Retina (tissue), 1 donor: ENCODE measurements at regions not wholly inside any gene's neighbourhood (a gene's known extent, or its start where the extent isn't known, plus 50 kb on each side); places are given as distances from the start of the nearest gene placed in this dataset.

ENCODE experiments used
- DNase-seq: peaks from one replicate; pipeline ENCODE4 v3.0.0-alpha.2; 2016

GRCh38 chr3:104810896-104811295 lies 555.8 kb upstream of the ALCAM start:
- no peak for DNase-seq

GRCh38 chr3:104816008-104816407 lies 550.7 kb upstream of the ALCAM start:
- DNase-seq: no peak

GRCh38 chr3:104816716-104817115 lies 550.0 kb upstream of the ALCAM start:
- DNase-seq: no peak

GRCh38 chr3:104819333-104819732 lies 547.4 kb upstream of the ALCAM start:
- no peak for DNase-seq

GRCh38 chr3:104820959-104821358 lies 545.8 kb upstream of the ALCAM start:
- no peak for DNase-seq

GRCh38 chr3:104825116-104825515 lies 541.6 kb upstream of the ALCAM start:
- DNase-seq: peak; percentile 52

- no peak for DNase-seq
These were observed 535.6 kb upstream of the ALCAM start for GRCh38 chr3:104831071-104831470.

- no peak for DNase-seq
These were observed 534.2 kb upstream of the ALCAM start for GRCh38 chr3:104832530-104832929.

- DNase-seq: no peak
These were observed 531.3 kb upstream of the ALCAM start for GRCh38 chr3:104835376-104835775.

GRCh38 chr3:104846270-104846669 lies 520.4 kb upstream of the ALCAM start:
- no peak for DNase-seq

GRCh38 chr3:104849070-104849469 lies 517.6 kb upstream of the ALCAM start:
- no peak for DNase-seq

GRCh38 chr3:104854468-104854867 lies 512.2 kb upstream of the ALCAM start:
- DNase-seq: no peak

- no peak for DNase-seq
These were observed 511.0 kb upstream of the ALCAM start for GRCh38 chr3:104855702-104856101.

GRCh38 chr3:104856741-104857140 lies 510.0 kb upstream of the ALCAM start:
- DNase-seq: no peak

- DNase-seq: no peak
These were observed 498.4 kb upstream of the ALCAM start for GRCh38 chr3:104868291-104868690.

GRCh38 chr3:104870276-104870675 lies 496.4 kb upstream of the ALCAM start:
- DNase-seq: no peak

GRCh38 chr3:104873331-104873730 lies 493.4 kb upstream of the ALCAM start:
- no peak for DNase-seq

- DNase-seq: no peak
These were observed 488.3 kb upstream of the ALCAM start for GRCh38 chr3:104878395-104878794.

GRCh38 chr3:104879919-104880318 lies 486.8 kb upstream of the ALCAM start:
- no peak for DNase-seq

GRCh38 chr3:104885214-104885814 lies 481.4 kb upstream of the ALCAM start:
- no peak for DNase-seq

- no peak for DNase-seq
These were observed 480.3 kb upstream of the ALCAM start for GRCh38 chr3:104886220-104886995.

GRCh38 chr3:104887069-104887468 lies 479.6 kb upstream of the ALCAM start:
- no peak for DNase-seq

GRCh38 chr3:104887619-104888018 lies 479.1 kb upstream of the ALCAM start:
- DNase-seq: no peak

- no peak for DNase-seq
These were observed 474.7 kb upstream of the ALCAM start for GRCh38 chr3:104892044-104892443.

- DNase-seq: no peak
These were observed 470.1 kb upstream of the ALCAM start for GRCh38 chr3:104896624-104897023.
